ENCODE measurements at regions not wholly inside any gene's neighbourhood (a gene's known extent, or its start where the extent isn't known, plus 50 kb on each side); places are given as distances from the start of the nearest gene placed in this dataset.

- Mint-ChIP-seq H3K4me3 (no peak overlapping the region), H3K27ac (no peak overlapping the region), H3K36me3 (ENCODE audit: low read depth) (no peaks in the 10 kb centered on the region), H3K27me3 (peaks cover 10% of the 10 kb centered on the region), H3K4me1 (no peaks in the 10 kb centered on the region), H3K9me3 (ENCODE audit: low read depth) (peaks cover 7% of the 10 kb centered on the region)
- no peak for ATAC-seq
- ChIA-PET POLR2A (no interaction called here), CTCF (no interaction called here)
- intact Hi-C loops (cut with DNase I, micrococcal nuclease) = no loop called here
- no peak for DNase-seq
These were observed 67.8 kb downstream of the ENGASE start for GRCh38 chr17:79142375-79142774.

GRCh38 chr17:79141578-79142355, 67.1 kb downstream of the ENGASE start:
- POLR2A ChIA-PET = no interaction called here
- no peak for ATAC-seq
- no peak overlapping the region for H3K4me3 Mint-ChIP-seq

GRCh38 chr17:79138826-79139225, 64.2 kb downstream of the ENGASE start:
- no peaks in the 10 kb centered on the region for H3K4me1 Mint-ChIP-seq
- ATAC-seq (no peak), DNase-seq (no peak)
- H3K27me3 Mint-ChIP-seq = peaks cover 19% of the 10 kb centered on the region
- no peak overlapping the region for H3K27ac Mint-ChIP-seq
- CTCF ChIA-PET = no interaction called here
- H3K4me3 Mint-ChIP-seq = no peak overlapping the region
- peaks cover 7% of the 10 kb centered on the region for H3K9me3 Mint-ChIP-seq (ENCODE audit: low read depth)
- no peaks in the 10 kb centered on the region for H3K36me3 Mint-ChIP-seq (ENCODE audit: low read depth)
- intact Hi-C loops (cut with DNase I, micrococcal nuclease) = no loop called here
- POLR2A ChIA-PET = no interaction called here

More at GRCh38 chr17:79141578-79142355, 67.1 kb downstream of the ENGASE start:
- H3K27ac Mint-ChIP-seq = no peak overlapping the region
- no peak for DNase-seq
- CTCF ChIA-PET = no interaction called here
- H3K36me3 Mint-ChIP-seq (ENCODE audit: low read depth) = no peaks in the 10 kb centered on the region
- intact Hi-C loops (cut with DNase I, micrococcal nuclease) = no loop called here
- H3K9me3 Mint-ChIP-seq (ENCODE audit: low read depth) = peaks cover 7% of the 10 kb centered on the region
- no peaks in the 10 kb centered on the region for H3K4me1 Mint-ChIP-seq
- peaks cover 14% of the 10 kb centered on the region for H3K27me3 Mint-ChIP-seq

- Mint-ChIP-seq H3K27ac (no peak overlapping the region), H3K4me3 (no peak overlapping the region), H3K27me3 (peaks cover 19% of the 10 kb centered on the region), H3K9me3 (ENCODE audit: low read depth) (peaks cover 7% of the 10 kb centered on the region), H3K36me3 (ENCODE audit: low read depth) (no peaks in the 10 kb centered on the region), H3K4me1 (no peaks in the 10 kb centered on the region)
- DNase-seq (no peak), ATAC-seq (no peak)
- intact Hi-C loops (cut with DNase I, micrococcal nuclease) = no loop called here
- CTCF ChIA-PET = no interaction called here
- POLR2A ChIA-PET = no interaction called here
These were observed 63.2 kb downstream of the ENGASE start for GRCh38 chr17:79137789-79138165.

- ChIA-PET POLR2A (no interaction called here), CTCF (no interaction called here)
- H3K27me3 Mint-ChIP-seq = peaks cover 19% of the 10 kb centered on the region
- H3K4me3 Mint-ChIP-seq = no peak overlapping the region
- intact Hi-C loops (cut with DNase I, micrococcal nuclease) = no loop called here
- DNase-seq (no peak), ATAC-seq (no peak)
- no peak overlapping the region for H3K27ac Mint-ChIP-seq
- H3K36me3 Mint-ChIP-seq (ENCODE audit: low read depth) = no peaks in the 10 kb centered on the region
- peaks cover 7% of the 10 kb centered on the region for H3K9me3 Mint-ChIP-seq (ENCODE audit: low read depth)
- H3K4me1 Mint-ChIP-seq = no peaks in the 10 kb centered on the region
These were observed 62.6 kb downstream of the ENGASE start for GRCh38 chr17:79137015-79137788.

- no peak for DNase-seq
- POLR2A ChIA-PET = no interaction called here
- H3K9me3 Mint-ChIP-seq (ENCODE audit: low read depth) = peaks cover 7% of the 10 kb centered on the region
These were observed 62.0 kb downstream of the ENGASE start for GRCh38 chr17:79136596-79136995.

More at GRCh38 chr17:79136596-79136995, 62.0 kb downstream of the ENGASE start:
- Mint-ChIP-seq H3K4me3 (no peak overlapping the region), H3K27ac (no peak overlapping the region), H3K4me1 (no peaks in the 10 kb centered on the region), H3K36me3 (ENCODE audit: low read depth) (no peaks in the 10 kb centered on the region), H3K27me3 (peaks cover 17% of the 10 kb centered on the region)
- ATAC-seq = no peak
- intact Hi-C loops (cut with DNase I, micrococcal nuclease) = no loop called here
- CTCF ChIA-PET = no interaction called here
